Gastroesophageal sphincter (tissue), 3 donors: ENCODE measurements at regions not wholly inside any gene's neighbourhood (a gene's known extent, or its start where the extent isn't known, plus 50 kb on each side); places are given as distances from the start of the nearest gene placed in this dataset.

Source experiments
- EP300 ChIP-seq: sonication (generic); formaldehyde crosslinking; IDR thresholded peaks from one replicate; pipeline ENCODE4 v1.6.1; 2017; ENCODE audit warnings: antibody characterized with exemption, mild to moderate bottlenecking
- POLR2A ChIP-seq, 2 donors: fragments of 450-650 bp; IDR thresholded peaks; one replicate each; pipeline ENCODE4 v1.6.1; 2017; ENCODE audit warnings: antibody characterized with exemption in 2 of 2, mild to moderate bottlenecking in 2 of 2, moderate library complexity in 1 of 2
- POLR2AphosphoS5 ChIP-seq: sonication (generic); formaldehyde crosslinking; IDR thresholded peaks from one replicate; pipeline ENCODE4 v1.6.1; 2017; ENCODE audit warnings: antibody characterized with exemption
- TF ChIP-seq, protein P1 (sequence below), 4 experiments: fragments of 200-600 bp in 2 of 4; fragments of 450-650 bp in 2 of 4; sonication (generic) in 1 of 4; IDR thresholded peaks; one replicate each; pipeline ENCODE4 v1.5.1; 2017 to 2019; ENCODE audit warnings: antibody characterized with exemption in 4 of 4, mild to moderate bottlenecking in 2 of 4, moderate library complexity in 2 of 4

DNA sequence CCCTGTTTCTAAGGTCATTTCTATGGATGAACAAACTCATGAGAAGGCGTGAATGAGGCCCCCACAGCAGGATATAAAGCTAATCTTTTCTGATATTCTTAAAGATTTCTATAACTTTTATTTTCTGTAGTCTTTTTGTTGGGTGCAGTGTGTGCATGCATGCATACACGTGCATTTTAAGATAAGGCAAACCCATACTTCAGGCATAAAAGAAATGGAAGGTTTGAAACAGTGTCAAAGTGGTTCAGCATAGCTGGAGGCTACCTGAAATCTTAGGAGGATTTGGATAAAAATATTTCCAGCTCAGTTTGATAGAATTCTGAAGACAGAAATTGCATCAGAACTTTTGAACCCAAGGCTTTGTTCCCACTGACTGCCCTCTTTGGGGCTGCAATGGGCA is 119.7 kb downstream of the PDHA2 start:
- TF ChIP-seq, protein P1, sequence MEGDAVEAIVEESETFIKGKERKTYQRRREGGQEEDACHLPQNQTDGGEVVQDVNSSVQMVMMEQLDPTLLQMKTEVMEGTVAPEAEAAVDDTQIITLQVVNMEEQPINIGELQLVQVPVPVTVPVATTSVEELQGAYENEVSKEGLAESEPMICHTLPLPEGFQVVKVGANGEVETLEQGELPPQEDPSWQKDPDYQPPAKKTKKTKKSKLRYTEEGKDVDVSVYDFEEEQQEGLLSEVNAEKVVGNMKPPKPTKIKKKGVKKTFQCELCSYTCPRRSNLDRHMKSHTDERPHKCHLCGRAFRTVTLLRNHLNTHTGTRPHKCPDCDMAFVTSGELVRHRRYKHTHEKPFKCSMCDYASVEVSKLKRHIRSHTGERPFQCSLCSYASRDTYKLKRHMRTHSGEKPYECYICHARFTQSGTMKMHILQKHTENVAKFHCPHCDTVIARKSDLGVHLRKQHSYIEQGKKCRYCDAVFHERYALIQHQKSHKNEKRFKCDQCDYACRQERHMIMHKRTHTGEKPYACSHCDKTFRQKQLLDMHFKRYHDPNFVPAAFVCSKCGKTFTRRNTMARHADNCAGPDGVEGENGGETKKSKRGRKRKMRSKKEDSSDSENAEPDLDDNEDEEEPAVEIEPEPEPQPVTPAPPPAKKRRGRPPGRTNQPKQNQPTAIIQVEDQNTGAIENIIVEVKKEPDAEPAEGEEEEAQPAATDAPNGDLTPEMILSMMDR (IDR thresholded peaks at IDR 0.05): no peak
- TF ChIP-seq EP300 (no peak), POLR2AphosphoS5 (no peak), POLR2A (IDR thresholded peaks at IDR 0.05) (no peak)
